IMR-90 (cell line): ENCODE measurements at regions not wholly inside any gene's neighbourhood (a gene's known extent, or its start where the extent isn't known, plus 50 kb on each side); places are given as distances from the start of the nearest gene placed in this dataset.

Experiments
- ATAC-seq: fragments of 200-7000 bp; cut with Tn5 transposase; 2 replicates; pipeline ENCODE4 v1.9.1; 2020; ENCODE audit warnings: low read depth, mild to moderate bottlenecking, moderate library complexity
- BruUV-seq: library from RNA; stranded (reverse); fragments of 400-500 nt; replicated peaks from 2 replicates; lab custom pipeline; 2021; lab: Mats Ljungman, UMichigan
- CTCF ChIA-PET: fragments of 300-600 bp; formaldehyde crosslinking; extraction: SDS; loops from one replicate; lab custom pipeline; 2021; ENCODE audit warnings: antibody characterized with exemption; lab: Yijun Ruan, JAX
- POLR2A ChIA-PET: fragments of 300-600 bp; sonication (Branson Sonifier 250); formaldehyde crosslinking; loops from one replicate; lab custom pipeline; 2022; ENCODE audit warnings: antibody characterized with exemption; ENCODE audit not compliant: unreplicated experiment; lab: Charles Lee
- DNase-seq: peaks from one replicate; pipeline ENCODE4 v3.0.0; 2013
- H2AFZ ChIP-seq: replicated peaks from 2 replicates; pipeline ENCODE3; 2013; ENCODE audit warnings: low read length, mild to moderate bottlenecking; ENCODE audit not compliant: poor library complexity
- H2AK5ac ChIP-seq: 2 replicates; pipeline ENCODE4 v1.6.1; 2013; ENCODE audit warnings: low read depth, low read length, inconsistent platforms
- H2AK9ac ChIP-seq: replicated peaks from 2 replicates; pipeline ENCODE3; 2013; ENCODE audit warnings: mild to moderate bottlenecking, low read depth, low read length, moderate library complexity; ENCODE audit not compliant: poor library complexity
- H2BK120ac ChIP-seq: 2 replicates; pipeline ENCODE4 v1.6.1; 2013; ENCODE audit warnings: low read depth, low read length, inconsistent platforms
- H2BK15ac ChIP-seq: 3 replicates; pipeline ENCODE4 v1.6.1; 2013; ENCODE audit warnings: low read depth, low read length, inconsistent platforms
- H2BK20ac ChIP-seq: 2 replicates; pipeline ENCODE4 v1.6.1; 2013; ENCODE audit warnings: low read depth, mild to moderate bottlenecking, inconsistent platforms, low read length, moderate library complexity
- H2BK5ac ChIP-seq: 2 replicates; pipeline ENCODE4 v1.6.1; 2013; ENCODE audit warnings: mild to moderate bottlenecking, low read depth, low read length, inconsistent platforms; ENCODE audit not compliant: poor library complexity, severe bottlenecking
- H3K14ac ChIP-seq: replicated peaks from 2 replicates; pipeline ENCODE4 v1.6.1; 2013; ENCODE audit warnings: low read depth, low read length, inconsistent platforms
- H3K18ac ChIP-seq: 2 replicates; pipeline ENCODE4 v1.6.1; 2013; ENCODE audit warnings: low read depth, low read length, control low read depth
- H3K23ac ChIP-seq: 2 replicates; pipeline ENCODE4 v1.6.1; 2013; ENCODE audit warnings: low read depth, low read length, inconsistent platforms
- H3K27ac ChIP-seq: 2 replicates; pipeline ENCODE4 v1.5.1; 2013; ENCODE audit warnings: mild to moderate bottlenecking, control low read depth, low read length; ENCODE audit not compliant: insufficient read depth
- H3K27me3 ChIP-seq: 2 replicates; pipeline ENCODE4 v1.6.1; 2013; ENCODE audit warnings: low read length; ENCODE audit not compliant: control insufficient read depth, insufficient read depth
- H3K36me3 ChIP-seq: 2 replicates; pipeline ENCODE4 v1.6.1; 2013; ENCODE audit warnings: low read length, mixed read lengths; ENCODE audit not compliant: control insufficient read depth, insufficient read depth
- H3K4ac ChIP-seq: 2 replicates; pipeline ENCODE4 v1.6.1; 2013; ENCODE audit warnings: low read depth, low read length, inconsistent platforms
- H3K4me1 ChIP-seq: 2 replicates; pipeline ENCODE4 v1.6.1; 2013; ENCODE audit warnings: low read length, mixed read lengths; ENCODE audit not compliant: control insufficient read depth, insufficient read depth
- H3K4me2 ChIP-seq: 2 replicates; pipeline ENCODE4 v1.6.1; 2013; ENCODE audit warnings: low read depth, mild to moderate bottlenecking, control low read depth, low read length, moderate library complexity
- H3K4me3 ChIP-seq: 2 replicates; pipeline ENCODE4 v1.5.1; 2013; ENCODE audit warnings: low read depth, mild to moderate bottlenecking, control low read depth, low read length, moderate library complexity; ENCODE audit not compliant: insufficient read depth
- H3K56ac ChIP-seq: 2 replicates; pipeline ENCODE4 v1.6.1; 2013; ENCODE audit warnings: low read length, inconsistent platforms; ENCODE audit not compliant: insufficient read depth; ENCODE audit errors: extremely low read depth
- H3K79me1 ChIP-seq, 2 experiments: 2 replicates each; pipeline ENCODE4 v1.6.1; 2013; ENCODE audit warnings: low read length in 2 of 2, inconsistent platforms in 1 of 2, low read depth in 1 of 2
- H3K9ac ChIP-seq: 2 replicates; pipeline ENCODE4 v1.6.1; 2013; ENCODE audit warnings: low read depth, low read length, control low read depth
- H3K9me1 ChIP-seq: 2 replicates; pipeline ENCODE4 v1.6.1; 2013; ENCODE audit warnings: low read length, inconsistent platforms; ENCODE audit not compliant: insufficient read depth
- H3K9me3 ChIP-seq: 2 replicates; pipeline ENCODE4 v1.6.1; 2013; ENCODE audit warnings: low read length; ENCODE audit not compliant: control insufficient read depth, insufficient read depth
- H4K20me1 ChIP-seq: 2 replicates; pipeline ENCODE4 v1.6.1; 2013; ENCODE audit warnings: low read length, inconsistent platforms; ENCODE audit not compliant: insufficient read depth
- H4K5ac ChIP-seq: 2 replicates; pipeline ENCODE4 v1.6.1; 2013; ENCODE audit warnings: mild to moderate bottlenecking, low read depth, low read length, control low read depth
- H4K8ac ChIP-seq, 2 experiments: 2 replicates each; pipeline ENCODE4 v1.6.1; 2013; ENCODE audit warnings: low read depth in 2 of 2, low read length in 2 of 2, control low read depth in 1 of 2, inconsistent platforms in 1 of 2
- H4K91ac ChIP-seq: 2 replicates; pipeline ENCODE4 v1.6.1; 2013; ENCODE audit warnings: low read depth, low read length, inconsistent platforms; ENCODE audit not compliant: insufficient read depth
- BHLHE40 ChIP-seq: fragments of 150-350 bp; IDR thresholded peaks from 2 replicates; pipeline ENCODE4 v1.6.1; 2016; ENCODE audit warnings: mild to moderate bottlenecking, low read depth, low read length
- CEBPB ChIP-seq: IDR thresholded peaks from 2 replicates; pipeline ENCODE4 v1.6.1; 2012; ENCODE audit warnings: low read depth, low read length, improper control_type of control experiment
- CHD1 ChIP-seq: IDR thresholded peaks from 2 replicates; pipeline ENCODE4 v1.6.1; 2012; ENCODE audit warnings: low read depth, low read length, improper control_type of control experiment
- CTCF ChIP-seq: conservative IDR thresholded peaks from 2 replicates; pipeline ENCODE4 v1.5.1; 2012; ENCODE audit warnings: mild to moderate bottlenecking, low read depth, low read length, improper control_type of control experiment
- ELK1 ChIP-seq: fragments of 150-350 bp; IDR thresholded peaks from 2 replicates; pipeline ENCODE4 v1.6.1; 2016; ENCODE audit warnings: low read depth, mild to moderate bottlenecking, low read length, moderate library complexity, borderline replicate concordance
- FOS ChIP-seq: fragments of 150-350 bp; IDR thresholded peaks from 2 replicates; pipeline ENCODE4 v1.6.1; 2016; ENCODE audit warnings: low read depth, low read length
- MAZ ChIP-seq: IDR thresholded peaks from 2 replicates; pipeline ENCODE4 v1.6.1; 2012; ENCODE audit warnings: low read depth, mild to moderate bottlenecking, low read length, improper control_type of control experiment, moderate library complexity, borderline replicate concordance
- NFE2L2 ChIP-seq: fragments of 150-350 bp; IDR thresholded peaks from 2 replicates; pipeline ENCODE4 v1.6.1; 2016; ENCODE audit warnings: low read depth, mild to moderate bottlenecking, low read length
- POLR2A ChIP-seq: IDR thresholded peaks from 2 replicates; pipeline ENCODE4 v1.6.1; 2012; ENCODE audit warnings: mild to moderate bottlenecking, low read depth, low read length
- RAD21 ChIP-seq: IDR thresholded peaks from 2 replicates; pipeline ENCODE4 v1.6.1; 2012; ENCODE audit warnings: low read length, improper control_type of control experiment
- RCOR1 ChIP-seq: IDR thresholded peaks from 2 replicates; pipeline ENCODE4 v1.6.1; 2012; ENCODE audit warnings: mild to moderate bottlenecking, low read length, improper control_type of control experiment; ENCODE audit not compliant: insufficient replicate concordance
- RFX5 ChIP-seq: IDR thresholded peaks from 2 replicates; pipeline ENCODE4 v1.8.0; 2012; ENCODE audit warnings: low read depth, mild to moderate bottlenecking, low read length, moderate library complexity
- USF2 ChIP-seq: fragments of 150-350 bp; IDR thresholded peaks from 2 replicates; pipeline ENCODE4 v1.6.1; 2017; ENCODE audit warnings: mild to moderate bottlenecking, antibody characterized with exemption, low read length, low read depth
- WGBS, 2 experiments: methylation state at CpG; one replicate each; pipeline versions ENCODE4 v1.1.5 to v1.1.7; 2013; ENCODE audit warnings: missing lambda C conversion rate in 2 of 2; ENCODE audit not compliant: insufficient read length in 1 of 2; ENCODE audit errors: extremely low coverage in 2 of 2; 5-methylcytosine and 5-hydroxymethylcytosine counted together
- dilution Hi-C: fragments of 300-500 bp; cut with HindIII; formaldehyde crosslinking; loops from one replicate; pipeline ENCODE4 v1.14.3; 2018; ENCODE audit warnings: low sequenced_read_pairs; ENCODE audit not compliant: unreplicated experiment
- in situ Hi-C: fragments of 300-500 bp; cut with MboI; formaldehyde crosslinking; loops from 3 replicates; pipeline ENCODE4 v1.14.3; 2019; ENCODE audit warnings: low sequenced_read_pairs, inconsistent platforms, mixed read lengths
- intact Hi-C: fragments of 100-400 bp; cut with micrococcal nuclease; formaldehyde crosslinking; loops from 2 replicates; pipeline ENCODE4 v1.10.0; 2022

GRCh38 chr13:75219479-75220237 is 262.3 kb downstream of the TBC1D4 start (continued):
- TF ChIP-seq NFE2L2 (no peak), FOS (no peak)

GRCh38 chr13:75217949-75218348 is 264.0 kb downstream of the TBC1D4 start:
- Histone ChIP-seq H2AK9ac (no peak overlapping the region), H3K27me3 (peaks cover 25% of the 10 kb centered on the region), H3K9me1 (no peaks in the 10 kb centered on the region), H2BK20ac (no peak overlapping the region), H3K4me2 (no peak overlapping the region), H2AFZ (no peak overlapping the region), H3K14ac (no peak overlapping the region), H3K36me3 (no peaks in the 10 kb centered on the region), H3K4me1 (no peaks in the 10 kb centered on the region), H2BK15ac (no peak overlapping the region), H3K23ac (no peak overlapping the region), H2BK120ac (no peak overlapping the region), H3K9me3 (no peaks in the 10 kb centered on the region), H4K91ac (no peak overlapping the region), H3K4ac (no peak overlapping the region), H4K20me1 (no peaks in the 10 kb centered on the region), H4K8ac (no peak overlapping the region), H4K5ac (no peak overlapping the region), H2AK5ac (no peak overlapping the region), H3K4me3 (no peak overlapping the region), H3K56ac (no peak overlapping the region), H3K9ac (no peak overlapping the region), H2BK5ac (no peak overlapping the region), H3K79me1 (no peaks in the 10 kb centered on the region), H3K18ac (no peak overlapping the region), H3K27ac (no peak overlapping the region)
- 0 out of 2 replicates have a peak, but pooled peaks have one; percentile 26 for ATAC-seq
- no TSS peak for BruUV-seq
- in situ Hi-C loops = loop anchor here (25.0 kb wide), 2 partner anchors 1081 to 1456 kb away; partner anchors contain the start of gene KLF12
- WGBS, 2 experiments = no CpG with 5 or more reads among the region's 1 CpG
- intact Hi-C loops = loop anchor here (2.0 to 10.0 kb wide), 5 partner anchors 313 to 1463 kb away; no protein-coding TSS in a partner anchor
- peak; percentile 4 for DNase-seq
- CTCF ChIA-PET = no interaction called here
- POLR2A ChIA-PET = interaction anchor here (0.6 kb wide), 1 partner anchor 1149 kb away, joined by 6 read pairs; no protein-coding TSS in a partner anchor
- dilution Hi-C loops = no loop called here
- TF ChIP-seq RFX5 = no peak
- TF ChIP-seq FOS = no peak
- no peak for TF ChIP-seq CHD1
- TF ChIP-seq MAZ = no peak
- TF ChIP-seq CTCF = no peak
- no peak for TF ChIP-seq CEBPB
- no peak for TF ChIP-seq ELK1
- no peak for TF ChIP-seq BHLHE40
- TF ChIP-seq USF2 = no peak
- TF ChIP-seq RAD21 = no peak
- TF ChIP-seq POLR2A = no peak
- no peak for TF ChIP-seq RCOR1
